ENCODE measurements at regions not wholly inside any gene's neighbourhood (a gene's known extent, or its start where the extent isn't known, plus 50 kb on each side); places are given as distances from the start of the nearest gene placed in this dataset.

DNA sequence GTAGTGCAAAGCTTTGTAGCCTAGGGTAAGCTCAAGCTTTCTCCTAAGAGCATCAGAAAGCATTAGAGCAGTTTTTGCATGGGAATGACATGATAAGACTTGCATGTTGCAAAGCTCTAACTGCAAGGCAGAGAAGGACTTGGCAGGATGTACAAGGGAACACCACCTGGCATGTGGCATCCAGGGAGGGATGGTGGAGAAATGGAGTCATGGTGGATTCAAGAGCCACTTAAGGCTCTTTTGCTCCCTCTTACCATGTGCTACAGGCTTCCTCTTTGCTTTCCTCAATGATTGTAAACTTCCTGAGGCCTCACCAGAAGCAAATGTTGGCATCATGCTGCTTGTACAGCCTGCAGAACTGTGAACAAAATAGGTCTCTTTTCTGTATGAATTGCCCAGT is 266.0 kb downstream of the GLI2 start:
- no peak for FAIRE-seq

DNA sequence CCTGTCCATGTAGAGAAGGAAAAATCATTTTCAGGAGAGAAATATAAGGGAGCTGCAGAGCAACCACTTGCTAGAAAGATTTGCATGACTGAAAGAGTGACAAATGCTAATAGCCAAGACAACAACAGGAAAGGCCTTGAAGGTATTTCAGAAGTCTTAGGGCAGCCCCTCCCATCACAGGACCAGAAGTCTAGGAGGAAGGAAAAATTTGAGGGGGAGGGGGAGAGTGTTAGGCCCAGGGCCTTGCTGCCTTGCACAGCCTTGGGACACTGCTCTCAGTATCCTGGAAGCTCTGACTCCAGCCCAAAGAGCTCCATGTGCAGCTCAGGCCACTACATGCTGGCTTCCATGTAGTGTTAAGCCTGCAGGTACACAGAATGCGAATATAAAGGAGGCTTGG is 266.9 kb downstream of the GLI2 start:
- FAIRE-seq = no peak

DNA sequence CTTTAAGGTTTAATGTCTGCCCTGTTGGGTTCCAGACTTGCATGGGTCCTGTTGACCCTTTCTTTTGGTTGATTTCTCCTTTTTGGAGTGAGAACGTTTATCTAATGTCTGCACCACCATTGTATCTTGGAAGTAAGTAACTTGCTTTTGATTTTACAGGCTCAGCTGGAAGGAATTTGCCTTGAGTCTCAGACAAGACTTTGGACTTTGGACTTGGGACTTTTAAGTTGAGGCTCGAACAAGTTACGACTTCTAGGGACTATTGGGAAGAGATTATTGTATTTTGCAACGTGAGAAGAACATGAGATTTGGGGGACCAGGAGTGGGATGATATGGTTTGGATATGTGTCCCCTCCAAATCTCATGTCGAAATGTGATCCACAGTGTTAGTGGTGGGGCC is 267.7 kb downstream of the GLI2 start:
- no peak for FAIRE-seq

DNA sequence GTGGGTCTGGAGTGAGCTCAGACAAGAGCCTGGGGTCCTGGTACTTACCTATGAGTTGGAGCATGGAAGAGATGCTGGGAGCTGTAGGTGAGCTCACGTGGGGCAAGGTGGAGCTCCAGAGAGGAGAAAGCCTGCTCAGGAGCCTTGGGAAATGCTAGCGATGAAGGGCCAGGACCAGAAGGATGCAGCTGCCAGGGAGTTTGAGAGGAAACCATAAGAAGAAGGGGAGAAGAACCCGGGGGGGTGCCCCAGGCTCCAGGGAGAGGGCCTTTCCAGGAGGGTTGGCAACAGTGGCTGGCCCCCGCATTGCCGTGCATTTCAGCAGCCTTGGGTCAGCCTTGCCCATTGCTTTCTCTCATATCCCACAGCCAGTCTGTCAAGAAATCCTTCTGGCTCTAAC is 268.7 kb downstream of the GLI2 start:
- FAIRE-seq = no peak

DNA sequence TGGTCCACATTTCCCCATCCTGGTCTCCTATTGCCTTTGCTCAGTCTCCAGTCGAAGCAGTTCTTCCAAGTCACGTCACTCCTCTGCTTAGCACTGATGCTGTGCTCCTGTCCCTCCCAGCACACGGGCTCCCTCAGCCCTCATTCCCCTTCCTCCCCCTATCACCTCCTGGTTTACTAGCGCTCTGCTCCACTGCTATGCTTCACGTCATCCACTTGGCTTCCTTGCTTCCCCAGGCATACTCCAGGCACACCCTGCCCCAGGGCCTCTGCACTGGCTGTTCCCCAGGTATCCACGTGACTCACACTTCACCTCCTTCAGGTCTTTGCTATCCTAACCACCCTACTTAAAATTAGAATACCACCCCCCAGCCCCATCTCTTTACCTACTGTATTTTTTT is 269.3 kb downstream of the GLI2 start:
- FAIRE-seq = no peak

DNA sequence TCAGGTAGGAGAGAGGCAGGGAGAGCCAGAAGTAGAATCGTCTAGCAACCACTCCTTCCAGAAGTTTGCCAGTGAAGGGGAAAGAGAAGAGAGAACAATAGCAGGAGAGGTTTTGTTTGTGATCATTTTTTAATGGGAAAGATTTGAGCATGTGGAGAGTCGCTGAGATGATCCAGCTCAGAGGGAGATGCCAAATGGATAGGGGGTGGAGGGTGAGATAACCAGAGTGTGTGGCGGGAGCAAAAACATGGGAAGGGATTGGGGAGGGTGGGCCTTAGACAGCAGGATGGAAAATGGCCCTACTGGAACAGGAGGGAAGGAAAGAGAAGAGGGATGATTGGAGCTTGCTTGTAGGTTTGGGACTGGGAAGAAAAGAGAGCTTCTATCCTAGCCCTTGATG is 269.8 kb downstream of the GLI2 start:
- no peak for FAIRE-seq

DNA sequence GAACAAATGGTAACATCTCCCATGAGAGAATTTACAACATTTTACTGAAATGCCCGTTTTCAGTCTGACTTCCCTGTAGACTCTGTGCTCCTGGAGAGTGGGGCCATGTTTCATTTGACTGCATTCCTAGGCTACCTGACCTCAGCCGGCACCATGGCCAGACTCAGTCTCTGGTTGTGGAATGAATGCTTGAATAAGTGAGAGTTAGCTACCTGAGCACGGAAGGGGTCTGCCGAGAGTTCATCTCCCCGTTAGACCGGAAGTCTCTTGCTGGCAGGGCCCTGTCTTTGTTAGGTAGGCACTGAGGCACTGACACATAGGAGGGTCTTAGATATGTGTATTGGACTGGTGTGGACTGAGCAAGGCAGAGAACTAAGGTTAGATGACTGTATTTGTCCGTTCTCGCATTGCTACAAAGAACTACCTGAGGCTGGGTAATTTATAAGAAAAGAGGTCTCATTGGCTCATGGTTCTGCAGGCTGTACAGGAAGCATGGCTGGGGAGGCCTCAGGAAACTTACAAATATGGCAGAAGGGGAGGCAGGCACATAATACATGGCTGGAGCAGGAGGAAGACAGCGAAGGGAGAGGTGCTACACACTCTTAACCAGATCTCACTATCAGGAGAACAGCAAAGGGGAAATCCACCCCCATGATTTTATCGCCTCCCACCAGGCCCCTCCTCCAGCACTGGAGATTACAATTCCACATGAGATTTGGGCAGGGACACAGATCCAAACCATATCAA is 271.2 kb downstream of the GLI2 start:
- FAIRE-seq = no peak

DNA sequence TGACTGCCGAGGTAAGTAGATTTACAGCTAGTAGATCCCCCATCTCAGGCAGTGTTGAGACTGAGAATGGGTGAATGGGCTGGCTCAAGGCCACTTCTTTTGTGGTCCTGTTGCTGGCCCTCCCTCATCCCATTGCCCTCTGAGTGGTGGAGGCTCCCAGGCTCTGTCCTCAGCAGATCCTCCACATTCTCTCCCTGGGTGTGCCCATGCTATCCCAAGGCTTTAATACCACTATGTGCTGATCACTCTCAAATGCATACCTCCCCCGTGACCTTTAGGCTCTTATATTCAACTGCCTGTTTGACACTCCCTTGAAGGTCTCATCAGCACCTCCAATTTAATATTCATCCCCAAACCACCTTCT is 271.8 kb downstream of the GLI2 start:
- no peak for FAIRE-seq

DNA sequence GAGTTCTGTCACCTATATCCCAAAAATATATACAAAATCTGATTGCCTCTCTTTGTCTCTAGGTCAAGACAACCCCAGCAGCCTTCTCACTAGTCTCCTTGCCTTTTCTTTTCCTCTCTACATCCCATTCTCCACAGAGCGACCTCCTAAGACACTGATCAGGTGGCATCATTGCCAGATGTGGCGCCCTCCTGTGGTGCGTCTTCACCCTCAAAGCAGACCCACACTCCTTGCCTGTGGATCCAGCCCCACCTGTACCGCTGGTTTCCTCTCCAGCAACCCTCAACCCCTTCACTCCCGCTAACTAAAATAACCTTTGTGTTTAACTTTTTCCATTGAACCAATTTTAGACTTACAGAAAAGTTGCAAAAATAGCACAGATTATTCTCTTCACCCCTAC is 273.3 kb downstream of the GLI2 start:
- no peak for FAIRE-seq

DNA sequence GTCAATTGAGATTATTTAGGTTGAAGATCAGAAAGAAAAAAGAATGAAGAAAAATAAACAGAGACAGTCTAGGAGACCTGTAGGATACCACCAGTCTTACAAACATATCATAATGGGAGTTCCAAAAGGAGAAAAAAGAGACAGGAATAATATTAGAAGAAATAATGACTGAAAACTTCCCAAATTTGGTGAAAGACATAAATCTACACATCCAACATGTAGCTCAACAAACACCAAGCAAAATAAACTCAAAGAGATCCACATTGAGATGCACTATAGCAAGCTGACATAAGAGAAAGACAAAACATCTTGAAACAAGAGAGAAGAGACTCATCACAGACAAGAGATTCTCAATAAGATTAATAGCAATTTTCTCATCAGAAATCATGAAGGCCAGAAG is 274.0 kb downstream of the TFCP2L1 start:
- no peak for FAIRE-seq

DNA sequence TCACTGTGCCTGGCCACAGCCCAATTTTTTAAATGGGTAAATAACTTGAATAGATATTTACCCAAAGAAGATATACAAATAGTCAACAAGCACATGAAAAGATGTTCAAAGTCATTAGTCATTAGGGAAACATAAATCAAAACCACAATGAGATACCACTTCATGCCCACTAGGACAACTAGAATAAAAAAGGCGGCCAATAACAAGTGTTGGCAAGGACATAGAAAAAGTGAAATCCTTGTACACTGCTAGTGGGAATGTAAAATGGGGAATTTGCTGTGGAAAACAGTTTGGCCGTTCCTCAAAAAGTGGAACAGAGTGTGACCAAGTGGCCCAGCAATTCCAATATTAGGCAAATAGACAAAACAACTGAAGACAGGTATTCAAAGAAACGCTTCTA is 270.1 kb downstream of the TFCP2L1 start:
- no peak for FAIRE-seq

DNA sequence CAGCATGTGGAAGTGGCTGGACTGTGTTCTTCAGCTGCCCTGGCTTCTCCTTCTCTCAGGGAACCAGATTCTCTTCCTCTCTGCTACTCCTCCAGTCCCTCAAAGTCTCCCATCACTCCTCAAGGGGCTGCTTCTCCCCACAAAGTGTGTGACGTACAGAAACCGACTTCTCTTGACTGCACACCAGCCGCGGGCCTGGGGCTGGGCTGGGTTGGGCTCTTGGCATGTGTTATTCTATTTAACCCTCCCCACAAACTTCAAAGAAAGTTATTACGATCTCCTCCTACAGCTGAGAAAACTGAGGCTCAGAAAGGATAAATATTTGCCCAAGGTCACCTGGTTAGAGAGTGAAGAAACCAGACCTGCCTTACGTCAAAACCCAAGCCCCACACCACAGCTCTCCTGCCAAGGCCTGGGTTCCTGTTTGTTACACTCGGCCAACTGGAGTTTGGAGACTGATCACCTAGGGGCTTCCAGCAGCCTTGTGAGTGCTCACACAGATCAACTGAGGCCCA is 269.0 kb downstream of the TFCP2L1 start:
- FAIRE-seq = no peak

DNA sequence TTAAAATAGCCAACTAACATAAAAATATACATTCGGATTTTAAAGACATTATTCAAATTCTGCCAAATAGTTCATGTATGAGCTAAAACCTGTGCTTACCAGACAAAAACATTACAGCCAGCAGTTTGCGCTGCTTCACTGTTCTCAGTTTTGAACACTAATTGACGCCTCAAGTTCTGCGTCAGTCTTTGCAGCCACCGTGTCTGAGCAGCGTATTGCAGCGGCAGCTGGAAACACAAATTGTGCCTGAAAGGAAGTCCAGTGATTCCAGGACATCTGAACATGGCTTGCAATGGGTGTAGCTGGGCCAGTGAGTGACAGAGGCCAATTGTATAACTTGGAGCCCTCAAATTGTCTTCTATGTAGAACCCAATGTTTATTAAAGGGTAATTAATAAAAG is 267.6 kb downstream of the TFCP2L1 start:
- no peak for FAIRE-seq

DNA sequence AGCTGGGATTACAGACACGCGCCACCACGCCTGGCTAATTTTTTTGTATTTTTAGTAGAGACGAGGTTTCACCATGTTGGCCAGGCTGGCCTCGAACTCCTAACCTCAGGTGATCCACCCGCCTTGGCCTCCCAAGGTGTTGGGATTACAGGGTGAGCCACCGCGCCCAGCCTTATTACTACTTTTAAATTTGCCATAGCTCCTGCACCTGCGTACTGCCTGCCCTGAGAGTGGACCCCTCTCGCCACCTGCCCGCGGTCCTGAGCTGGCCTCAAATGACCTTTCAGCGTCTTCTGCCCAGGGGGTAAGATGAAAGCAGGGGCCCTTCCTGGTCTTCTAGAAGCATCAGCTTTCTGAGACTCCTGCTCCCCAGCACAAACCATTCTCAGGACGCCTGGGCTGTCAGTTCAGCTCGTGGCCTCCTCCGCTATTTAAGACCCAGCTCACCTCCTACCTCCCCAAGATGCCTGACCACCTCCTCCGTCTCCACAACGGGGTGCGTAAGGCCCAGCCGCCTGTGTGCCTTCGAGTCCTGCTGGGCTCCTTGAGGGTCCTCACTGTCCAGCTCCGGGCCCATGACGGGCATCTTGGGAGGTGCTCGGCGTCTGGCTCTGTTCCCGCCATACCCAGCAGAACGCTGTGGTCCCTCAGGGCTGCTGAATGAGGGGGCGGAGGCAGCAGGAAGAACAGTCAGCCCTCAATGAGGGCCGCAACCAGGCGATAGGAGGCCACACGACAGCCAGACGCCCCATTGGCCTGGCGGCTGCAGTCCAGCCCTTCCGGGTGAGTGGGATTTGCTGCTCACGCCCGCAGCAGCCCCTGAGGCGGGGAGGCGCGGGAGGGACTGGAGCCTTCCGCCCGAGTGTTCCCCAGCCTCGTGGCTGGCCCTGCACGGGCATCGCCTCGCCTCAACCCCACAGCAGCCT is 266.6 kb downstream of the TFCP2L1 start:
- no peak for FAIRE-seq

DNA sequence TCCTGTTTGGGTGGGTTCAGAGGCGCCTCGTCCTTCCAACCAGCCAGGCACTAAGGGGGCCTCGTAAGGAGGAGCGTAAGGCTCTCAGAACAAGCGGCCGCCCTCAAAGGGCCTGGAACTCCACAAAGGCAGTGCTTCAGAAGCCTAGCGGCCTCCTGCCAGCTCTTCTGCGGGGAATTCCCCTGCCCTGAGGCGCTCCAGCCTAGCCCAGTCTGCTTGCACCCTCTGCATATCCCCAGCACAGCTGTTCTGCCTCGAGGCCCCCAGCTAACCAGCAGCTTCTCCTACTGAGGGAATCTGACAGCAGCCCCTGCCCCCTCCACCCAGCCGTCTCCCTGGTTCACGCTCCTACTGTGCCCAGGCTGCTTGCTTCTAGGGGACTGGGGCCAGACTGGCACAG is 265.9 kb downstream of the TFCP2L1 start:
- FAIRE-seq = no peak

DNA sequence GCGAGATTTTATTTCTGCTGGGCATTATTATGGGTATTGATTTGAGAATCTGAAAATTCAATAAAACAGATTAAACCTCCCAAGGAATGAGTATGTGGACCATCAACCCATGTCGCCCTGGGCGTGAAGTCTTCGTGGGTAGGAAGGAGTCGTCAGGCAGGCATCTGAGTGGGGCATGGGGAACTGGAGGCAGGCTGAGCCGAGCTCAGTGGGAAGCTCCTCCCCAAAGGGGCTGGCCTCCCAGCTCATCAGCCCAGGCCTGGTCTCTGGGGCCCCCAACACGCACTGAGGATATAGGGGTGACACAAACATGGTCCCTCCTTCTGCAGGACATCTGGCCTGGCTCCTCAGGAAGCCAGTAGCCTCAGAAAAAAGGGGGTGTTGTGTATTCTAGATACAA is 265.2 kb downstream of the TFCP2L1 start:
- no peak for FAIRE-seq

DNA sequence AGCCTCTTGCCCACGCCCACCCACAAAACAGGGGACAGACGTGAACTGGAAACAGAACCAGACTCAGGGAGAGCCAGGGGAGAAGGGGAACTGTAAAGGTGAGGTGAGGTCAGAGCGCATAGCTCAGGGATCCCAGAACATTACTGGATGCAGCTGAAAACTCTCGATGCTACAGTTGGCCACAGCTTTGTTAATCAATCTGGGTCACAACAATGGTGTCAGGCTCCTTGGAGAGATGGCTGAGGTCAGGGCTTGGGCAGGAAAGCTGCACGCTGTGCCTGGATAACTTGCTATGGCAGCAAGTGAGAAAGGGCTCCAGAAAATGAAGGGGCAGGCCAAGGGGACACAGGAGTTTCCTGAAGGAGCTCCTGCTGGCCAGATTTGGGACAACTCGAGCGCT is 263.3 kb downstream of the TFCP2L1 start:
- FAIRE-seq = no peak

DNA sequence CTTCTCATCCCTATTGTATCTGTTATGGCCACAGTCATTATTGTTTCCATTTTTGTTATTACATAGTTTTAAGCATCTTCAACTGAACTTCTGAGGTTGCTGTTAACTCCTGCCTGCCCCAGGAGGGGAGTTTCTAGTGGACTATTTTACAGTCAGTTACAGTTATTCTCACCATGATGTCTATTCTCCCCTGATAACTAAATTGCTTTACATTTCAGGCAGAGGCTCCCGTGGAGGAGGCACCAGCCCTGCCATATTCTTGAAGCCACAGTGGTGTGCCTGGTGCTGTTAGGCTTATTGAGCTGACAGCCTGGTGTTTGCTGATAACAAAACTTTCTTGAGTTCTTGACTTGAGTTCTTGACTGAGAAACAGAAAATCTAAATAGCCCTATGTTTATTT is 256.4 kb downstream of the TFCP2L1 start:
- no peak for FAIRE-seq

DNA sequence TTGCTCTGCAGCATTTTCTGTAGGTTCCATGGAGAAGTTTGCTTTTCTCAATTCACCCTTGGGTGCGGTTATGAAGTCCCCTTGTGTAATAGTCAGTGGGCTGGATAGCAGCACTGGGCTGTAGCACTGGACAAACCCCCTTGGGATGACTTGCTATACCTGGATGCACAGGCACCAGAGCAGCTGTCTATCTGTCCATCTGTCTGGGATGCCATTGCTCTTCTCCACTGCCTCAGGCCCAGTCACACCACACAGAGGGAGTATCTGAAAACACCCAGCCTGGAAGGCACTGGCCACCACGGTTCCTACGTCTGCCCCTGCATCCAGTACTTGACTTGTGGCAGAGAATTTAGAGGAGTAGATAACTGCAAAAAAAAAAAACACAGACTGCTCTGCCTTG is 254.5 kb downstream of the TFCP2L1 start:
- no peak for FAIRE-seq

DNA sequence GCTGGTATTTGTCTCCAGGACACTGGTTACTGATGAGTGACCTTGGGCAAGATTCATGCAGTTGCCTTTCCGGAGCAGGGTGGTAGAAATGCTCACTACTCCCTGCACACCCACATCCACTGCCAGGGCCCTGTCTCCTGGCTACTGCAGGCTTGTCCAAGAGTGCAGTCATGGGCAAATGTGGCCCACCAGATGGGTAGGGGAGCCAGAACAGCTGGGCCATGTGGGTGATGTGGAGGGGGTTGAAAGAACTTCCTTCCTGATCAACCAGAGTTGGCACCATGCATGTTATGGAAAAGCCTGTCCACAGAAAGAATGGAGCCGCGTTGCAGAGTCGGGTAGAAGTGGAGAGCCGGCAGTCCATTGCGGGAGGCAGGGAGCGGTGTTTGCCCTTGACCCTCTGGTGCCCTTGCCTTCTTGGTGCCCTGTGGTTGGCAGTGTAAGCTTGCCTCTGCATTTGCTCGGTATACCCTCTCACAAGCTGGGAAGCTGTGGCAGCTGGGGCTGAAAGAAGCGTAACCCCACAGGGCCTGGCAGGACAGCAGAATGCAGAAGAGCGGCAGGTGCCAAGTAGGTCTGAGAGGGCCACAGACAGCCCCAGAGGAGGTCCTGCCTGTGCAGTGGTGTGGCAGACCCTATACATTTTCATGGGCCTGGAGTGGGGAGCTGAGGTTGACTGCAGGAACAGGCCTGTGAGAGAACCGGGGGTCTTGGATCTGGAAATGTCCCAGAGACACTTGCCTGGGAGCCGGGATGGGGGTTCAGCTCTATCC is 253.2 kb downstream of the TFCP2L1 start:
- FAIRE-seq = no peak

DNA sequence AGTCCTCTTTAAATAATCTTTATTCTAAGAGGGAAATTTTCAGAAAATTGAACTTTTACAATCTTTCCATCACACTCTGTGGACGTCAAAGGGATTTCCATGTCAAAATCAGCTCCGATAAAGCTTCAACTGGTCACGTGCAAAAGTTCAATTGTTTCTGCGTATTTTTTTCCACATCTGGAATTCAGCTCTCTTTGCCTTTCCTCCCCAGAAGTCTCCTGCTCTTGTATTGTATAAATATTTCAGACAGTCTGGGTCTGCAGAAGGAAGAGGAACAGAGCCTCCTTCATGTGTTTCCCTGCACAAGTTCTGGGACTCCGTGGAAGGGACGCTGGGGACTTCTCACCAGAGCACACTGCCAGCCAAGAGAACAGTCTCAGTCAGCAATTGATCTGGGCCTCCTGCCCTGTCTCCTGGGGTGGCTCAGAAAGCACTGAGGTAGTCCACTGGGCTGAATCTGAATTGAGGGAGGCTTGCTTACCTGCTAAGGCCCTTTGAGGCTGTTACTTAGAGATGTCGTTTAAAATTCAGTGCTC is 251.5 kb downstream of the TFCP2L1 start:
- FAIRE-seq = no peak

DNA sequence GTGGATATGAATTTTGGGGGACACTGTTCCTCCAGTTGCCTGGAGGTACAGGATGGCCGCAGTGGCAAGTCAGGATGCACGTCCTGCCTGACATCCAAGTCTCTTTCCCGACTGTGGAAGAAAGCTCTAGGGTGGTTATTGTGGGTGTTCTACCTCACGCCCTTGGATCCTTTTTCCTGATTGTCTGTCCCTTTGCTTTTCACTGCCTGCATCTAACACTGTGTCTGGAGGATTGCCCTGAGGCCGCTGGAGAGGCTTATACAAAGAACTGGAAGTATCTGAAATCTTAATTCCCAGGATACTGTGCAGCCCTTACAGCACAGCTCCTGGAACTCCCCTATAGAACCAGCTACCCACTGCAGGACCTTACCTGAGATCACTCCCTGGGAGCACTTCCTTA is 250.5 kb downstream of the TFCP2L1 start:
- no peak for FAIRE-seq

DNA sequence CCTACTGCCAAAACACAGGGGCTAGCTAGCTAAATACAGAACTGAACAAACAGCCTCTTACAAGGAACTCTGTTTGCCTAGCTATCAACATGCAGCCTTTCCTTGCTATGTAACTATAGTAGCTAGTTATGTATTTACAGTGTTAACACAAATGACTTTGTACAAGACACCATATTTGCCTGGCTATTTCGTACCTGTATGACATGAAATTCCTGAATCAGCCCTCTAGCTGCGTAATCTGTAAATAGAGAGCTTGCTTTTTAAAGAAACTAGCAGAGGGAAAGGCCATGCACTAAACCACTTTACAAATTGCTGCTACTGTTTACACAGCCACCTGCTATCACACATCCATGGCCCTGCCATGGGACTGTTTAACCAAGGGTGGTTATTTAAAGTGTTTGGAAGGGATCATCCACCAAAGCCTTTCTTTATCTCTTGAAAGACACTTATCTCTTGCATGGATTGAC is 248.7 kb downstream of the TFCP2L1 start:
- no peak for FAIRE-seq
